OCI-M1 (cell line): ENCODE measurements at regions not wholly inside any gene's neighbourhood (a gene's known extent, or its start where the extent isn't known, plus 50 kb on each side); places are given as distances from the start of the nearest gene placed in this dataset.

Experiments
- DNase-seq: peaks from one replicate; lab custom pipeline; 2025; lab: John Stamatoyannopoulos, UW

DNA sequence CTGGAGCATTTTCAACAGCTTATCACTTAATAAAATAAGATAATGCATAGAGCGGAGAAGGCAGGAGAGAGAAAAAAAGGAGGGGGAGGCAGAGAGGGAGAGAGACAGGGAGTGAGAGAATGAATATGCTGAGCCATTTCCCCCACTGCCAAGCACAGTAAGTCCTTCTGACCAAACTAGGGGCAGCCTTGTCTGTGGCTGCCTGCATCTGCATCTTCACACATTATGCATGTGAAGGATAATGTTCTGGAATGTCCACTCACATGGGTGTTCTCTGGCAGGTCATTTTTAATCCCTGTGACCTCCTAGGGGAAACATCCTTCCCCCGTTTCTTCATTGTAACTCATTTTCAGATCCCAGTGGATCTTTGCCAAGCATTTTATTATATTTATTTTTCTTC, 269.3 kb downstream of the FOXA2 start:
- no peak for DNase-seq

DNA sequence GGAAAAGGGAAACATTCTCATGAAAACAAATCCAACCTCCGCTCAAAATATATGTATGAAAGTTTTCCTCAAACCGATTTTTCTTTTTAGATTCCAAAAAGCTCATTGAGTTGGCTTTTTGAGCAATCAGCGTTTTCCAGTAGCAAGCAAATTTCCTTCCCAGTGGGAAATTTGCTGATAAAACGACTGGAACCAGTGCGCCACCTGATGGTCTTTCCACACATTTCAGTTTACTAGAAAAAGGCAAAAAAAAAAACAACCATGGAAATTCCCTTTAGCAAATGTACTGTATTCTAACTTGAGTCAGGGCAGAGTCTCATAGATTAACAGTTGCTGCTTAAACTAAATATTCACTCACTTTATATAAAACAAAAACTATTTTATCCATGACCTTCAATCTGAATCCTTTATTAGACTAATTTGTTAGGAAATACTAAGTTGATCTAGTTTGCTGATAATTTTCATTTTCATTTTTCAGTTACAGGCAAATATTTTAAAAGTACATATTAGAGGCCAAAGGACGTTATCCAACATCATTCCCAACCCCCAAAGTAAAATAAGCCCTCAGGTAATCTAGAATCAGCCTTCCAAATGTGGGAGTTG, 271.5 kb downstream of the FOXA2 start:
- DNase-seq: peak; percentile 44

DNA sequence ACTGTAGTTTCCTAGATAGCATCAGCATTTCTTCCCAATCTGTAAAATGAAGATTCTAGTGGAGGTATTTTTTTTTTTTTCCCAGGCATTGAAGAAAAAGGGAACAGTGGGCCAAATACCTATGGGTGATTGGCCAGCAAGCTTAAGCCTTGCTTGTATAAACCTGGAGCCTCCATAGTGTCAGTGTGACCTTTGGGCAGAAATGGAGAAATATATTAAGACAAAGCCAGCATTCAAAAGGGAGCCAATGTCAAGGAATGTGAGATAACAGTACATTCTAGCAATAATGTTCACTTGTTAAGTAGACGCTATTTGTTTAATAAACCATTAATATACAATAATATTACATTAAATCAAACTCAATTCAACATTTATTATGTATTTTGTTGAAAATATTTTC, 275.4 kb downstream of the FOXA2 start:
- no peak for DNase-seq

DNA sequence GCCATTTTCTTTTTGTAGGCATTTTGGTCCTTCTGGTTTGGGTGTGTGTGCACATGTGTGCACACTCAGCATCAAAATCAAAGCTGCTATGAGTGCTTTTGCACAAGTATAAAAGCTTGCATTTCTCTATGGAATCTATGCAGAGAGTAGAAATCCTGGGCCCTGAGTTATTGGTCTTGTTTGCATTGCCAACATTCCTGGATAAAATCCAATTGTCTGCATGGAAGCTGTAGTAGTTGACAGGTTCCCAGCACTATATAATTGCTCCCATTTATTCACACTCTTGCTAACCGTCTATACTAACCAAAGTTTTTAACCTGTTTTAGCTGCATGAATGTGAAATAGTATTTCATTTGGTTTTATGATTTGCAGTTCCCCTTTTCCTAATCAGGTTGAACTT, 277.0 kb downstream of the FOXA2 start:
- DNase-seq: no peak

DNA sequence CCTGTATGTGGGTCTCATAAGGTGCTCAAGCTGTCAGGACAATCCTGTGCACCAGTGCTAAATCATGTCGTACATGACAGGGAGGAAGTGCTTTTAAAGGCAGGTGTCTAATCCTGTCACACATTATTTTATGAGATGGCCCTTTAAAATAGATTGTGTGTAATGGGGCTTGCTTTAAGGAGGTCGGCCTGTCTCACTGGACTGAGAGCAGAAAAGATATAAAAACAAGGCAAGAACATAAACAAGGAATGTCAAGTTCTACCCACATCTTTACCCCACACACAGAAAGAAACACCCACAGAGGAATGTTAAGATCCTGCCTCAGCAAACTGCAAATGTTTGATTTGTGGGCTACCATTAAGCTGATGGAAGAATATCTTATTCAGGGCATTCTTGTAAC, 279.0 kb downstream of the FOXA2 start:
- DNase-seq: no peak

DNA sequence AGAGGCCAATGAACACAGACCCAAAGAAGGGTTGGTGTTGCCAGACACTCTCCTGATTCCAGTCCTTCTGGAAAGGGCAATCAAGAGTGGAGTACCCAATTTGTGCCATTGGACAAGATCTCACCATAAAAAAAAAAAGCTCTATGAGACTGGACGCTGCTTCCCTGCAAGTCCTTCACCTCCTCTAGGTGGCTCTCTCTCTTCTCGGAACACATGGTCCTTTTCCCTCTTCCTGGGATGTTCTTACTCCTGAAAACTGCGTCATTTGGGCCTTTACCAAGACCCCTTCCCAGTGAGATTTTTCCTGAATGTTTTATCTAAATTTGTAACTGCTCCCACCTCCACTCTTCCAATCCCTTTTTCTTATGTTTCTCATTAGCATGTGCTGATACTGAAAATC, 280.8 kb downstream of the FOXA2 start:
- DNase-seq: peak; percentile 15

DNA sequence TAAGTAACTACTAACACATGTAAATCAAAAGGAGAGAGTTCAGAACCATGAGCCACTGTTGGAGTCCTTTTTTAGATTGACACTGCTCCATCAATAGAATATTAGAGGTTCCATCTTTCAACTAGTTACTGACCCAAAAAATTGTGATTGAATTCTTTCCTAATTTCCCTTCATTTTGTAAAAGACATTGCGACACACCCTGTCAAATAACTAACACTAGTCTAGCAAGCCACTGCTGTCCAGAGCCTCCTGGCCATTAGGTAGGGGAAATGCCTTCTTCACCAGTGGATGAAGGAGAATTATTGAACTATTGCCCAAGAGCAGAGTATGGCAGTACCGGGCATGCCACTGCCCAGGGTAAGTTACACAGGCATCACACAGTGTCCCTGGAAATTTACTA, 282.3 kb downstream of the FOXA2 start:
- DNase-seq: no peak

DNA sequence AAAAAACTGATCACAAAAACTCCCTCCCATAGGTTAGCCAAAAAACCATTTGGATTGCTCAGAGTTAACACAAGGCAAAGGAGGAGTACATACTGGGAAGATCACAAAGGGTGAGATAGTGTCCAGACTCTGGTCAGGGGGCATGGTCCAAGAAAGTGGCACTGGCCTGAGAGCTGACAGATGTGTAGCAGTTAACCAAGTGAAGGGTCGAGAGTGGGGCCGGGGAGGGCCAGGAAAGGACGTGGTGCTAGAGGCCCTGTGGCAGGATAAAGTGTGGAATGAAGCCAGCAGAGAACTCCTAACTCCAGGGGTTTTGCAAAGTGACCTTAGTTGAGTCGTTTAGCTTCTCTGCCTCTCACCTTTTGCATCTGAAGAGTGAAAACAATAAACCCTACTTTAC, 290.5 kb downstream of the FOXA2 start:
- no peak for DNase-seq

DNA sequence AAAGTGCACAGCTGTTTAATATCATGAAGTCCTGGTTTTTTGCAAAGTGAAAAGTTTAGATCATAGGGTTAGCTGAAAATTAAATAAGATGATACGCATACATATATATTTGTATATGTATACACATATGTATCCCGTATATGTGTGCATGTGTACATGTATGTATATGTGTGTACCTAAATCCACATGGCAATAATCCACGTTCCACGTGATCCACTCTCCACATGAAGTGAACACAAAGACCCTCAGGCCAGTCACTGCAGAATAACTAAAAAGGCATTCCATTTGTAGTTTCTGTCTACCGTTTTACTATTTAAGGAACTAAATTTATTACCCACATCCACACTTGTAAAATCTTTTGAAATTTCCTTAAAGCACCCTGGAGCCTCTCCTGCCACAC, 294.9 kb downstream of the FOXA2 start:
- no peak for DNase-seq

DNA sequence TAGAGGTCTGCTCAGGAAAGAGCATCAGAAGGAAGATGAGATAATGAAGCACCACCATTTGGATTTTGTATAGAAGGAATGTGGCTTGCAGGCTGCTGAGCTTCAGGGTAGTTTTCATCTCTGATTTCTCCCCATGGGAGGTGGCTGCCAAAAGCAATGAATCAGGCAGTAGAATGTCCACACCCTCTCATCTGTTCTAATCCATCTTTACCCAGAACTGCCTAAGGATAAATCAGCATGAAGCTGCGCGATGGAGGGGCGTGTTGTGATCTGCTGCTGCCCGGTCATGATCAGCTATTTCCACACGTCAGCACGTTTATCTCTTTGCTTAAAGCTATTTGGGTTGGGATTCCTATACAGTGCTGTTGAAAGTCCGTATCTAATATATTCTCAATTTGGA, 295.4 kb downstream of the FOXA2 start:
- no peak for DNase-seq

DNA sequence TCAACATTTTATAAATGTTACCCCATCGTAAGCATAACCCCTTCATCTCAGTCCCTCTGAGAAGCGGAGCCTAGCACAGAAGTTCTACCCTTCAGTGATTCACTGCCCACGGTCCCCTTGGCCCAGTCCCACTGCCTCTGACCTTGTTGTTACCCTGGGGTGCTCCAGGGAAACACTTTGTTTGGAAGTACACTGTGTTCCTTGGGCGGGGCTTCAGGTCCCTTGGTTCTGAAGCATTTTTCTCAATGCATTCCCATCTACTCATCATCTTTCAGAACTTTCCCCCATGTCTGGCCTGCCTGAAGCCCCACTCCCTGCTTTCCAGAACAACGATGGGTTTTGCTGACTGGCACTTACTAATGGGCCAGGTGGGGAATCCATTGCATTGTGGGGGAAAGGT, 296.2 kb downstream of the FOXA2 start:
- no peak for DNase-seq

DNA sequence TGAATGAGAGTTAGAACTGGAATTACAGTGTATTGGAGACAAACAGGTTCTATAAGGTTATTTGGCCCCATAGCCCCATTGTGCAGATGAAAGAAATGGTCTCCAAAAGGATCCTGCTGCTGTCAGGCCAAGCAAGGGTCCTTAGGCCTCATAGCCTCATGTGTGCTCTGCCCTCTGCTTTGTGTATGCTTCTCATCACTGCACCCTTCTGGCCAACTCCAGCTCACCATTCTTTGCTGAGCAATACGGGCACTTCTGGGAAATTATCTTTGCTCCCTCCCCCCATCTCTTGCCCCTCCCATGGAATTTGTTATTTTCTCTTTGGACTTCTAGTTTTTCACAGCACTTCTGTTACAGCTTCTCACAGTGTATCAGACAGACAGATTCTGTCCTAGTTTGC, 298.8 kb downstream of the FOXA2 start:
- peak; percentile 5 for DNase-seq

DNA sequence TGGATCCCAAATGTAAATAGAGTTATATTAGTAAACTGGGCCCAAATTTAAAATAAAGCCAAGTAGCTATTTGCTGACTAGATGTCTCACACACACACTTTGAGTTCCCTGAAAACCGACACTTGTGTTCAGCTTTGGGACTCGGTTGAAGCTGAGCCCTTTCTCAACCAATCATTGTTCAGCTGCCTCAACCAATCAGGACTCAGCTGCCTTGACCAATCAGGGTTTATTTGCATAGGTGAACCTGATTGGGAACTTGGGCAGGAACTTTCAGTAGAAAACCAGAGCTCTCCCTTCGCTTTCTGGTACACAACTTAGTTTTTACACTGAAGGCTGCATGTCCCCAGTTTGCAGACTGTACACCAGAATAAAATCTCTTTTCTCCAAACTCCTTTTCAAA, 301.7 kb downstream of the FOXA2 start:
- DNase-seq: peak; percentile 4

DNA sequence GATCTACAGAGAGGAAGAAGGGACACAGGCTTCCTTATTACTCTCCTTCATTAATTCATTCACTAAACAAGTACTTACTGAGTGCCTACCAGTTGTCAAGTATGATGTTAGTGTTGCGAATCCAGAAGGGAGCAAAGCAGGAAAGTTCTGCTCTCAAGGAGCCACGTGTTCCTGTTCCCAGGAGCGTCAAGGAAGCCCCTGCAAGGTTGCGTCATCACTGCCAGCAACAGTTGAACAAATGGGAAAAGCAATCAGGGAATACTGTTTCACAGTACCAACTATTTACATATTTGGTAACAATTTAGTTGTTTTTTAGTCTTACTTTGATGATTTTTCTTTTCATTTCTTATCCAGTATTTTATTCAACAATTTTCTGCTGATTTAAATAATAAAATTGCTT, 310.0 kb downstream of the FOXA2 start:
- no peak for DNase-seq

DNA sequence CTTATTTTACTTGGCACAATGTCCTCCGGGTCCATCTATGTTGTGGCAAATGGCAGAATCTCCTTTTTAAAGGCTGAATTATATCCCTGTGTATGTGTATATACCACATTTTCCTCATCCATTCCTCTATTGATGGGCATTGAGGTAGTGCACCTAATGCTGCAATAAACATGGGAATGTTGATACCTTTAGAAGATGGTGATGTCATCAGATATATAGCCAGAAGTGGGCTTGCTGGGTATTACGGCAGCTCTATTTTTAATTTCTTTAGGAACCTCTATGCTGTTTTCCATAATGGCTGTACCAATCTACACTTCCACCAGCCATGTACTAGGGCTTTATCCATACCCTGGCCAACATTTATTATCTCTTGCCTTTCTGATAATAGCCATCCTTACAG, 315.7 kb downstream of the FOXA2 start:
- DNase-seq: no peak

DNA sequence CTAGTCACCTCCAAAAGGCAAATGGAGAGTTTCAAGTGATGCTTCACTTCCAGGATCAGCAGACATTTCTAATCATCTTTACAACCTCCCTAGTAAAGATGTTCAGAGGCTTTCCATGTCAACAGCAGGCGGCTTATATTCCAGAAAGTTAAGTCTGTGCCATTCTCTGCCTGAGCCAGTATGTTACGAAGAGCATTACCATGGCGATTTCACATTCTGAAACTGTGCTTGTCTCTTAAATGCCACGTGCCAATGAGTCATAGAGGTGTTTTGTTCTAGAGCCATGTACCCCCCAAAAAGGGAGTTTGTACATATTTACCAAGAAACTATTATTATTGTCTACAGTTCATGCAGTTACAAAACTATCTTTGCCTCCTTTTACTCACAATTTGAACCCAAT, 319.5 kb downstream of the FOXA2 start:
- no peak for DNase-seq

DNA sequence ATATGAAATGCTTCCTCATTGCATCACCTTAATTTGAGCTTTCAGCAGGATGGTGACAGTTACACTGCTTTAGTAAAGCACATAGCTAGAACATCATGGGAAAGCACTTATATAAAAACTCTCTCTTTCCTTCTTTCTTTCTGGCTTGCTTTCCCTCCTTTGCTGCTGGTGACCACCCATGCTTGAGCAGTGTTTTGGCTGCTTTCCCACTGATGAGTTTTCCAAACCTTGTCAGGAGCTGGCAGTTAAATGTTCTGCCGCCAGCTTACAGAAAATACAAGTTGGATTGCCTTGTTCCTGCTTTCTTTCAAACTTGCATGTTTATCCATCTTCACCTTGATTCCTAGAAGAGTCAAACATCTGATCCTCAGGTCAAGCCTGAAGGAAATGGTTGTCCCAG, 323.9 kb downstream of the FOXA2 start:
- DNase-seq: no peak

DNA sequence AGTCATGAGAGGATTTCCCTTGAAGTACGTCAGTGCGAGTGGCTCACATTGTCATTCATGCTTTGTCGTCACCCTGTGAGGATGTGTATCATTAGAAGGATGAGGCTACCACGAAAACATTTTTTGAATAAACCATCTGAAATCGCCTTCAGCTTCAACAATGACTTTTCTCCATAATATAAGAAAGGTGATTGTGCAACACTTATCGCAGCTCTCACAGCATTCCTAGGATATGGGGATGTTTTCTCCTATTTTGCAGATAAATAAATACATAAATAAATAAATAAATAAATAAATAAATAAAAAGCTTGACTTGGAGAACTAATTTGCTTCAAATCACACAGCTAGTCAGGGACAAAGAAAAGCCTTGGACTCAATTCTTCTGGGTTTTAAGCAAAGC, 326.5 kb downstream of the FOXA2 start:
- no peak for DNase-seq

DNA sequence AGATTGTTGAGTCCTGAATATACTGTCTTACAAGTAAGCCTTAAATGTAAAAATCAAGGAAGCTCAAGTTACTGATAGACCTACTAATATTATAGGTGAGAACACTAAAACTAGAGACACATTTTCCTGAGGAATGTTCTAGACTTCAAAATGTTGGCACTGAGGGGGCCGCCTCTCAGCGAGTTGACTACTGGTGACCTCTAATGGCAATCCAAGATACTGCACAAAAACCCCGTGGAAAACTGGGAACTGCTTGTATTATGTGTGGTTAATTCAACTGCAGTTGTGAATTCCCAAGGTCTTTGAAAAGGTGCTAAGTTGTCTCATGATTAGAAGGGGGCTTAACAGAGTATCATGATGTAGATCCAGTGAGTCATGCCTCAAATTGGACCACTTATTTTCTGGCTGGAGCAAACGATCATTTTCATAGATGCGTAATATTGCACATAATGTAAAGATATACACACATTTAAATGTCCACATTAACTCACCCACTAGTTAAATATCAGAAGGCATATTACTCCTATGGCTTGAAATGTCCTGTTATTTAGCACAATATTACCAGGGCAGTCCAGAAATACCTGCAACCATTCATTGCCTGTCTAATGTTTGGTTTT, 336.2 kb downstream of the FOXA2 start:
- DNase-seq: peak; percentile 41

DNA sequence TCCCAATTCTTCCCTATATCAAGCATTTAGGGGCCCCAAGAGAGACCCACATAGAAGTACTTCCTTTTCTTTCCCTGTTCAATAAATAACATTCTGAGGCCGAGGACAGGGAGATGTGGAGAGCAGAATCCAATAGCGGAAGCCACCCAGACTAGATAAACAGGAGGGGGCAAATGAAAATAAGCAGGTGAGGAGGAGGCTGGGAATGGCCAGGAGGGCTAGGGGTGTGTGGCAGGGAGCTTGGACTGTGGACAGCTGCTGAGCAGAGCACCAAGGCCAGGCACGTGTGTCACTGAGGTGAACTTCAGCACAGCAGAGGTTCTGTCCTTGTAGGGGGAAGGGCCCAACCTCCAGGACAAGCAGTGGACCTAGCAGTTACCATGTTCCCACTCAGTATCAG, 339.2 kb downstream of the FOXA2 start:
- DNase-seq: no peak

DNA sequence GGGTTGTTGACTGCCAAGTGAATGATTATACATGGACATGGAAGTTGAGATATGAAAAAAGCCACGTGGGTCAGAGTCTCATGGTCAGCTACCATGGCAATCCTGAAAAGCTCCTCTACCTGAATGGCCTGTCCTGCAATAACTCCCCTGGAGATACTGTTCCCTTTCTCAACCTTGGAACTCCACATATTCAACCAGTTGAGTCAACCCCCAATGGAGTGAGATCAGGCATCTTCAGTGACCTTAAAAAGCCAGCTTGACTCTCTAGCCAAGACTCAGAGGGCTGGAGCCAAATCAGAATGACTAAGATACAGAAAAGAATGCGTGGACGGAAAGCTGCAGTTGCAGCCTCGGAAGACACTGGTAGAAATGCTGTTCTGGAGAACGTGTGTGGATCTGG, 341.3 kb downstream of the FOXA2 start:
- DNase-seq: no peak

DNA sequence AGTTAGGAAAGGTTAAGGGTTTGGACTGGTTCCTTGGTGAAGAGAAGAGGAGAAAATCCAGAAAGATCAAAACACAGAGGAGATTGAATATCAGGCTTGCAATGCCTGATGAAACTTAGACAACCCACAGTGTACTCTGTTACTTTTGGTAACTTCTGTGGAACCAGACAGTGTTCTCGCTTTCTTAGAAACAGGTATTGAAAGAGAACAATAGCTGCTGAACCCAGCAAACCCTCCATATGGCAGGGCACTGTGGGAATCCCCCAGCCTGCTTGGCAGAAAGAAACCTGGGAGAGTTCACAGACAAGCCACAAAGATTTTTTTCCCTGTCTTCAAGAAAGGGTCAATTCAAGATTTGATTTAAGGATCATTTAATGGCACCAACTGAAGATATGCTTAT, 342.8 kb downstream of the FOXA2 start:
- no peak for DNase-seq

DNA sequence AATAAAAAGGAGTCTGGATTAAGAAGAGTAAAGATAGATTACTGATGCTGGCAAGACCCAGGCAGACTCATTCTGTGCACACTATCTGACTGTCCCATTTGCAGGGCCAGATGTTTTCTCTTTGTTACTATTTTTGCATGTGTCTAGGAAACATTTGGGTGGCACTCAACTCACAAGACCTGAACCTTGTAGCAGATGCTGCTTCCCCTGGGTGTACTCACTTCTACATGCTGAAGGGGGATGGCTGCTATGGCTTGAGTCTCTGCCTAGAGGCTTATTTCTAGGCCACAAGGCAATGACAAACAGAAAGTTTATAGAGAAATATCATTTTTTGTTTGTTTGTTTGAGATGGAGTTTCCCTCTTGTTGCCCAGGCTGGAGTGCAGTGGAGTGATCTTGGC, 351.4 kb downstream of the FOXA2 start:
- no peak for DNase-seq

DNA sequence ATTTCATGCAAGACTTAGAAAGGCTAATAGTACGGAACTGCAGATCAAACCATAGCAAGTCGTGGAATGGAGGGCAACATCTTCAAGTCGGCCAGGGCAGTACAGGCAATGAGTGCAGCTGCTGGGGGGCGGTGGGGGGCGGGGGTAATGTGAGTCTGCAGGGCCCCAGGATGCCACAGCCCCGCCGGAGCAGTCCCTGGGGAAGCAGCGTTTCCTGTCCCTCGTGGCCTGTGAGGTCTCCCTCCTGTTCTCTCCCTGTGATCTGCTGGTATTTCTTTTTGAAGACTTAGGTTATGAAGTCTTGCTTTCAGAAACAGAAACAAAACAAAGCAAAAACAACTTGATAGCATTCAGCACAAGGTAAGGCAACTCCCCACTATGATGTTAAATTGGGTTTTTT, 351.9 kb downstream of the FOXA2 start:
- no peak for DNase-seq
